ENCODE measurements at regions not wholly inside any gene's neighbourhood (a gene's known extent, or its start where the extent isn't known, plus 50 kb on each side); places are given as distances from the start of the nearest gene placed in this dataset.

- H3K27ac ChIP-seq: no peak overlapping the region
- no peak for DNase-seq (ENCODE audit: low read depth, low spot score)
Observed at GRCh38 chr14:101394374-101394773, 166.9 kb upstream of the DIO3 start.

- no peak overlapping the region for H3K27ac ChIP-seq
- DNase-seq (ENCODE audit: low read depth, low spot score): no peak
Observed at GRCh38 chr14:101395779-101396178, 165.5 kb upstream of the DIO3 start.

GRCh38 chr14:101397206-101397605 lies 164.1 kb upstream of the DIO3 start:
- no peak for DNase-seq (ENCODE audit: low read depth, low spot score)
- no peak overlapping the region for H3K27ac ChIP-seq

- no peak overlapping the region for H3K27ac ChIP-seq
- no peak for DNase-seq (ENCODE audit: low read depth, low spot score)
Observed at GRCh38 chr14:101398011-101398410, 163.3 kb upstream of the DIO3 start.

DNA sequence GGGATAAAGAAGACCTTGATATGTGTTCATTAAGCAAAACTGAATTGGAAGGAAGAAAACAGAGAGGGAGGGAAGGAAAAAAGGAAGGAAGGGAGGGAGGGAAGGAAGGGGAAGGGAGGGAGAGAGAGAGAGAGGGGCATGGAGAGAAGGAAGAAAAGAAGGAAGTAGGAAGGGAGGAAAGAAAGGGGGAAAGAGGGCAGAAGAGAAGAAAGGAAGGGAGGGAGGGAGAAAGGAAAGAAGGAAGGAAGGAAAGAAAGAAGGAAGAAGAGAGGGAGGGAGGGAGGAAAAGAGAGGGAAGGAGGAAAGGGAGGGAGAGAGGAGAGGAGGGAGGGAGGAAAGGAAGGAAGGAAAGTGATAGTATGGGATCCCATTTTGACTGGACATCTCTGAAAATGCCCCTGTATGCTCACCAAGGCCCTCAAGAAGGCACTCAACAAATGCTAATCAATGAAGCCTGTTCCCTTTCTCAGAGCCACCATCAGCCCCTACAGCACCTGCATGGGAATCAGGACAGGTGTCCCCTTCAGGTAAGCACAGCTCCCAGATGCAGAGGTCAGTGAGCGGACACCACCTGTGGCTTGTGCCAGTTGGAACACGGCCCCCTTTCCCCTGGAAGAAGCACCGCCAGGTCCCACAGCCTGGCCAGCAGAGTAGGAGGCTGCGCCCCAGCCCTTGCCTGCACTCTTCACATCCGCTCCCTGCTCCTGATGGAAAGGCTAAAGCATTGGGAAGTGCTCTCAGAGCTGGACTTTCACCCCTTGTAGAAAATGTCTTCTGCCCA lies 161.4 kb upstream of the DIO3 start:
- H3K27ac ChIP-seq: no peak overlapping the region
- DNase-seq (ENCODE audit: low read depth, low spot score): no peak

DNA sequence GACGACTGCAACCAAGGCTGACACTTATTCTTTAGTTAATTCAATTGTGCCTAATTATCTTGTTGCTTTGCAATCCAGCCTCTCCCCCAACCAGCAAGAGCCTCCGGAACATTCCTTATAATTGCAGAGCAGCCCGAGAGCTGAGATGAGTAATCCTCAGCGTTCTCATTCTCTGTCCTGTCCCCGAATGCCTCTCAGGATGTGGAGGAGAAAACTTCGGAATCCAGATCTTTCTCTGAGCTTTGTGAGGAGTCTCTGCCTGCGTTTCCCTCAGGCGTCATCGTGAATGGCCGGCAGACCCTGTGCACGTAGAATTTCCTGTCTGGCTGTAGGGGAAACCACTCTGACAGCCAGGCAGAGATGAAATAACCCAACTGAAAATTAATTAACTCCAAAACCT lies 160.5 kb upstream of the DIO3 start:
- no peak overlapping the region for H3K27ac ChIP-seq
- no peak for DNase-seq (ENCODE audit: low read depth, low spot score)

DNA sequence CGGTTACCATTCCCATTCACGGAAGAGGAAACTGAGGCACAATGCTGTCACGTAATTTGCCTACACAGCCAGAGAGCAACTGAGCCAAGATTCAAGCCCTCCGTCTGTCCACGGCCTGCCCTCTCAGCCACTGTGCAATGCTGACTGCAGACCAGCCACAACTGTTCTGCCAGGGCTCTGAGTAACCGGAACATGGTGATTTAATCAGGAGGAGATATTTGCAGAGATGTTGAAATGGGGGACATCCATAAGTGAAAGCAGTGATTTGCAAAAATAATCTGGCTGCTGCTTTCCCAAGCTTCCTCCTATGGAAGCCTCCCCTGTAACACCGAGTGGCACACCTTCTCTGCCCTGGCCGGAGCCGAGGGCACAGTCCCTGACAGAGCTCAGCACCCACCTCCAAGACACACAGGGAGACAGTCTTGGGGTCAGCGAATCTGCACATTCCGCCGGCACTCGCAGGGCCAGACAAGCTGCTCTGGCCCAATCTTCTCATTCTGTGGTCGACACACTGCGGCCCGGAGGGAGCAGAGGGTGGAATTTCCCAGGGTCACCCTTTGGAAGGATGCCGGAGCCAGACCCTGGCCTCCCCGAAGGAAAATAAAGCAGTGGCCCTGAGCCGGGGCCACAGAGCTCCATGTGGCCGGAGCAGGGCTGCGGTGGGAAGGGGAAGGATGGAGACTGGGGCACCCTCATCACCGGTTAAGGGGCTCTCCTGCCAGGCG lies 158.2 kb upstream of the DIO3 start:
- no peak for DNase-seq (ENCODE audit: low read depth, low spot score)
- no peak overlapping the region for H3K27ac ChIP-seq

DNA sequence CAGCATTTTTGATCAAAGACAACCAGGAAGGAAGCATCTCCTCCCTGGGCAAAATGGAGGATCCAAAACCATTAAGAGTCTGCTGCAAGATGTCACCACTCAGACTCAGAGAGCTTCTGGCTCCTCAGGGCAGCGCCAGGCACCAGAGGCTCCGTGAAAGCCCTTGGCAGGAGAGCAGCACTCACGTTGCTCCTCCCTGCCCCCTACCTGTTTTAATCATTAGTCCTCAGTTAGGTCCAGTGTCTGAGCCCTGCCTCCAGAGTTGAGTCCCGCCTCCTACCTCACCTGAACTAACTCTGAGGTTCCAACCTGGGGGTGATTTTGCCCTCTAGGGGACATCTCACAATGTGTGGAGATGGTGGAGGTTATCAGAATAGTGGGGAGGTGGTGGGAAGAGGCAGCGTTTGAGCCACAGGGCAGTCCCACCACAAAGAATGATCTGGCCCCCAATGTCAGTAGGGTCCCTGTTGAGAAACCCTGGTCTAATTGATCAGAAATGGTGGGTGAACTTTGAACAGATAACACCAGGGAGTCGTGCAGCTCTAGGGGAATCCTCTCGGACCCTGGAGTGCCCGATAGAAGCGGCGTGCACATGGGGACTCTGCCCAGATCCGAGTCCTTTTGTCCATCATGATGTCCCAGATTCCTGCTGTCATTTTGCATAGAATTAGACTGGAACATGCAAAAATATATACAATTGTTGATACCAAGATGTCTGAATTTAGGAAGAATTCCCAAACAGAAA lies 156.7 kb upstream of the DIO3 start:
- H3K27ac ChIP-seq: no peak overlapping the region
- DNase-seq (ENCODE audit: low read depth, low spot score): no peak

GRCh38 chr14:101405171-101405883 lies 156.0 kb upstream of the DIO3 start:
- DNase-seq (ENCODE audit: low read depth, low spot score): no peak
- H3K27ac ChIP-seq: no peak overlapping the region

DNA sequence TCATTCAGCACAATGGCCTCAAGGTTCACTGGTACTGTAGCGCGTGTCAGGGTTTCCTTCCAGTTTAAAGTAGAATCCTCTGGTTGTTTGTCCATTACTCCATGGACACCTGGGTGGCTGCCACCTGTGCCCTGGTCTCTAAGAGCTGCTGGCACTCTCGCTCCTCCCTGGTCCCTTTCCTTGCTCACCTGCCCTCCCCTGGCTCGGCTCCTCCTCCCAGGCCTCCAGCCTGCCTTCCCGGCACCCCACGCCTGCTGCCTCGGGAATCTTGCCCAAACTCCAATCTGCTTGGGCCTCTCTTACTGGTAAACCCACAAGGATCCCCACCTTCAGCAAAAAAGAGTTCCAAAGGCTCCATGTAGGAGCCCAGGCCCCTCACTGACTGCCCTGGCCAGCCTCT lies 154.4 kb upstream of the DIO3 start:
- no peak overlapping the region for H3K27ac ChIP-seq
- no peak for DNase-seq (ENCODE audit: low read depth, low spot score)

DNA sequence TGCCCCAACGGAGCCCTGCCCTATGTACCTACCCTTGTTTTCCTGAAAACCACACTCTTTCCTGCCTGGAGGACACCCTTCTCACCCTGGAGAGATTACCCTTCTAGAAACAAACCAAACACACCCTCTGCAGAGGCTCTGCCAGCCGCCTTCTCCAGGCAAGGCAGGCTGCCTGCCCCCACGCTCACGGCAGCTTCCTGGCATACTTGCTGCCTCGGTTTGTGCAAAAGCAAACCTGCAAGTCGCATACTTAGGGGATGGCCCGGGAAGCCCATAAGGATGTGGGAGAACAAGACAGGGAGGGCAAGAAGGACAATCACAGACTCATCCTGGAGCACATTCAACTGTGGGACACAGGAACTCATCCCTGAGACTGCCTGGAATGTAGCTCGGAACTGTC lies 154.0 kb upstream of the DIO3 start:
- DNase-seq (ENCODE audit: low read depth, low spot score): no peak
- H3K27ac ChIP-seq: no peak overlapping the region

DNA sequence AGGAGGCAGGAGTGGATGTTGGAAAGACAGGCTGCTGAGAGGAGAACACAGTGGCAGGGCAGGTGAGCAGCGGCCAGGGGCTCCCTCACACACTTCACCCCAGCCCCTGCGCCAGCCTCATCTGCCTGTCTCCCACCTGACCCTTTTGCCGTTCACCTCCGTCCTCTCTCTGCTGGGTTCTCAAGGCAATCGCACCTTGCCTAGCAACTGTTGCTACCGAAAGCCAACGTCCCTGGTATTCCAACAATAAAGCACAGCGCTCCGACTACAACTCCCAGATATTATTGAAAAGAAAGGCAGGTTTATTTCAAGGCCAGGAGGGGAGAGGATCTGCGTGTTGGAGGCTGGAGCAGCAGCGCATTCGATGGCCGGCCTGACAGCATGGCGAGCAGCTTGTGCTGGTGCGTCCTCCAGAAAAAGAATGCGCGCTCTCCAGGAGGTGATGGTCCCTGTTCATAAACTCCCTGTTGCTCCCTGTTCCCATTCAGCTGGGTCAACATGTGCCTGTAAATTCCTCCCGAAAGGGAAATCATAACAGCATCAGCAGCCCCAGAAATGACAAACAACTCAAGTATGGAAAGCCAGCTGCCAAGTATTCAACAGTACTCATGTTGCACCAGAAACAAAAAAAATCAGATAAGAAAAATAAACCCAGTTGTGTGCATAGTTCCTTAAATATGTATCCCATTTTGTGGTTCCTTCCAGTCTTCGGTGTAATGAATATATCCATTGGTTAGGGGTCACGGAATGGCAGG lies 153.0 kb upstream of the DIO3 start:
- no peak overlapping the region for H3K27ac ChIP-seq
- DNase-seq (ENCODE audit: low read depth, low spot score): no peak

GRCh38 chr14:101409006-101409543 lies 152.2 kb upstream of the DIO3 start:
- H3K27ac ChIP-seq: no peak overlapping the region
- DNase-seq (ENCODE audit: low read depth, low spot score): no peak

DNA sequence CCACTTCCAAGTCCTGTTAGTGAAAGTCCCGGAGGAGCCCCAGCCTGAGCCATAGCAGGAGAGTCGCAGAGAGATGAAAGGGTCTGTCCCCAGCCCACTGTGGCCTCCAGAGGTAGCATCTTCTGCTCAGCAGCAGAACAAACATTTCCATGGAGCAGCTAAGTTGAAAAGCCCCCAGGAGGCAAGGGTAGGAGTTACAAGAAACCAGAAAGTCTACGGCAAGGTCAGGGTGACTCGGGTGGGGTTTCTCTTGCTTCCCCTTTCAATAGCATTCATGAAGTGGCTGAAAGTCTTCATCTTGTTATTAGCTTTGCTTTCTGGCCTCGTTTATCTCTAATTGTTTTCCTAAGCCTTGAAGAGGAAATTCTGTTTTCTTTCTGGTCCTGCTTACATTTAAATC lies 151.2 kb upstream of the DIO3 start:
- no peak for DNase-seq (ENCODE audit: low read depth, low spot score)
- H3K27ac ChIP-seq: no peak overlapping the region

- no peak for DNase-seq (ENCODE audit: low read depth, low spot score)
- H3K27ac ChIP-seq: no peak overlapping the region
Observed at GRCh38 chr14:101411151-101411550, 150.1 kb upstream of the DIO3 start.

GRCh38 chr14:101411779-101412178 lies 149.5 kb upstream of the DIO3 start:
- H3K27ac ChIP-seq: no peak overlapping the region
- no peak for DNase-seq (ENCODE audit: low read depth, low spot score)

DNA sequence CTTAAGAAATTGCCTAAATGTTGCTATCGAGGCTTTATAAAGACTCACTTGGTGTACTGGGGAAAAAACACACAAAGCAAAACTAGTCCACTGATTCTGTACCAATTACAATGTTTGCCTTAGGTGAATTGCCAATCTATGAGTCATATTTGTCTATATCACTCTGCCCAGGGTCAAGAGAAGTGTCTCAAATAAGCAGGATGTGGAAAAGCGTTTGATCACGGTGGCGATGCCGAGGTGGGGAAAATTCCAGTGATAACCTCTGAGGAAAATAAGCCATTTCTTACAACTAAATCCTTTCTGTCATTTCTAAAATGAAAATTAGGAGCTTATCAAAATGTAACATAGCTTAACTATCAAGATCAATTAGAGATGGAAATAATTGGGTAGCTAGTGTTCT lies 148.6 kb upstream of the DIO3 start:
- no peak for DNase-seq (ENCODE audit: low read depth, low spot score)
- no peak overlapping the region for H3K27ac ChIP-seq

GRCh38 chr14:101417434-101417833 lies 143.9 kb upstream of the DIO3 start:
- no peak overlapping the region for H3K27ac ChIP-seq
- DNase-seq (ENCODE audit: low read depth, low spot score): no peak

DNA sequence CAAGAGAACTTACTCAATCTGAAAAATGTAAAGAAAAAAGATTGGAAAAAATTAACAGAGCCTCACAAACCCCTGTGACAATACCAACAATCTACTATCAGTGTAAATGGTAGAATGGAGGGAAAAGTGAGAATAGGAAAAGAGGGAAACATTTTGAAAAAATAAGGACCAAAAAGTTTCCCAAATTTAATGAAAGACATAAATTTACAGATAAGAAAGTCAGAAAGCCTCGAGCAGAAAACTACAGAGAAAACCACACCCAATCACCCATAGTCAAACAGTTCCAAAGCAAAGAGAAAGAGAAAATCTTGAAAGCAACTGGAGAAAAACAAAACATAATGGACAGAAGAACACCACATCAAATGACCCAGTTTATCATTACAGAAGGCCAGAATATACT lies 142.7 kb upstream of the DIO3 start:
- no peak for DNase-seq (ENCODE audit: low read depth, low spot score)
- no peak overlapping the region for H3K27ac ChIP-seq

DNA sequence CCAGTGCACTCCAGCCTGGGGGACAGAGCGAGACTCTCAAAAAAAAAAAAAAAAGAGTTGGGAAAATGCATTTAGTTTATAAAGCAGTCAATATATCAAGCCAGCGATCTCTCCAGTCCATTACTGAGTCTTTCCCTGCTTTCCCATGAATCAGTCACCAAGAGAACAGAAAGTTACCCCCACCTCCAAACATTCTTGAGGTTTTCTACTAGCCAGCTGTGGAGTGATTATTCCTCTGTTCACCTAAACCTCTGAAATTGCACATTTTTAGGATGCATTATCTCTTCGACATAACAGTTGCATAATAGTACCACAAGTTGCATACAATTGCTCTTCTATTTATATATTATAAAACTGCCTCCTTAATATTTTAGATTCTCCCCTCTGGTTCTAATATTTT lies 134.8 kb upstream of the DIO3 start:
- no peak overlapping the region for H3K27ac ChIP-seq
- DNase-seq (ENCODE audit: low read depth, low spot score): no peak
